GM13976 (cell line): ENCODE measurements at regions not wholly inside any gene's neighbourhood (a gene's known extent, or its start where the extent isn't known, plus 50 kb on each side); places are given as distances from the start of the nearest gene placed in this dataset.
"Not testable (repeated sequence)": the region's sequence is repeated elsewhere in the genome, so short reads cannot be mapped to it uniquely, and the experiment has no call there.

ENCODE experiments used
- DNase-seq: peaks from one replicate; pipeline ENCODE4 v3.0.0; 2012; ENCODE audit warnings: low spot score
- CTCF ChIP-seq: IDR thresholded peaks from 2 replicates; pipeline ENCODE4 v1.5.1; 2012; ENCODE audit warnings: borderline replicate concordance, mild to moderate bottlenecking; ENCODE audit not compliant: insufficient read depth; ENCODE audit errors: extremely low read depth, missing control alignments, control extremely low read depth
- in situ Hi-C: fragments of 300-500 bp; cut with MboI; formaldehyde crosslinking; loops from one replicate; pipeline ENCODE4 v1.12.0; 2022; ENCODE audit warnings: low sequenced_read_pairs, mixed read lengths, inconsistent platforms; ENCODE audit not compliant: unreplicated experiment

- DNase-seq, result no peak
- in situ Hi-C loops, result no loop called here
Observed at GRCh38 chr13:55000043-55000442, 1971.4 kb downstream of the OLFM4 start.

GRCh38 chr13:55000844-55001243, 1972.2 kb downstream of the OLFM4 start:
- in situ Hi-C loops, result no loop called here

More at GRCh38 chr13:55000043-55000442, 1971.4 kb downstream of the OLFM4 start:
- no peak for TF ChIP-seq CTCF

GRCh38 chr13:55001881-55002280, 1973.3 kb downstream of the OLFM4 start:
- in situ Hi-C loops, result no loop called here
- DNase-seq, result no peak
- TF ChIP-seq CTCF, result no peak

More at GRCh38 chr13:55000844-55001243, 1972.2 kb downstream of the OLFM4 start:
- no peak for DNase-seq
- TF ChIP-seq CTCF, result no peak

GRCh38 chr13:55007681-55008080, 1979.1 kb downstream of the OLFM4 start:
- no peak for TF ChIP-seq CTCF
- in situ Hi-C loops, result no loop called here
- no peak for DNase-seq

- DNase-seq, result no peak
- in situ Hi-C loops, result no loop called here
- no peak for TF ChIP-seq CTCF
Observed at GRCh38 chr13:55013051-55013450, 1984.4 kb downstream of the OLFM4 start.

GRCh38 chr13:55029280-55029679, 2000.7 kb downstream of the OLFM4 start:
- no peak for DNase-seq
- in situ Hi-C loops, result no loop called here
- no peak for TF ChIP-seq CTCF

- in situ Hi-C loops, result no loop called here
- no peak for DNase-seq
Observed at GRCh38 chr13:55038230-55038629, 2009.6 kb downstream of the OLFM4 start.

GRCh38 chr13:55053891-55054550, 2025.4 kb downstream of the OLFM4 start:
- DNase-seq, in situ Hi-C loops: not testable (repeated sequence)

More at GRCh38 chr13:55038230-55038629, 2009.6 kb downstream of the OLFM4 start:
- no peak for TF ChIP-seq CTCF

- DNase-seq, in situ Hi-C loops: not testable (repeated sequence)
Observed at GRCh38 chr13:55055666-55056065, 2027.1 kb downstream of the OLFM4 start.
